HG03175 (cell line): ENCODE measurements at regions not wholly inside any gene's neighbourhood (a gene's known extent, or its start where the extent isn't known, plus 50 kb on each side); places are given as distances from the start of the nearest gene placed in this dataset.
A peak's percentile ranks its signal among the peaks of the same experiment; 100 is the strongest.
"Not testable (repeated sequence)": the region's sequence is repeated elsewhere in the genome, so short reads cannot be mapped to it uniquely, and the experiment has no call there.

ENCODE experiments used
- ATAC-seq: cut with Tn5 transposase; IDR thresholded peaks from one replicate; pipeline ENCODE4 v1.9.1; 2021; ENCODE audit warnings: mild to moderate bottlenecking, moderate library complexity; ENCODE audit not compliant: unreplicated experiment

GRCh38 chr1:190665045-190665444 is 187.4 kb upstream of the BRINP3 start:
- ATAC-seq = no peak

GRCh38 chr1:190667914-190668313 is 190.2 kb upstream of the BRINP3 start:
- ATAC-seq = no peak

GRCh38 chr1:190679044-190679443 is 201.4 kb upstream of the BRINP3 start:
- ATAC-seq = no peak

- ATAC-seq = no peak
These were observed 201.8 kb upstream of the BRINP3 start for GRCh38 chr1:190679454-190679853.

GRCh38 chr1:190679983-190680382 is 202.3 kb upstream of the BRINP3 start:
- ATAC-seq = no peak

- no peak for ATAC-seq
These were observed 208.0 kb upstream of the BRINP3 start for GRCh38 chr1:190685676-190686075.

- ATAC-seq = no peak
These were observed 210.4 kb upstream of the BRINP3 start for GRCh38 chr1:190688096-190688495.

- ATAC-seq = not testable (repeated sequence)
These were observed 220.8 kb upstream of the BRINP3 start for GRCh38 chr1:190698488-190698887.

GRCh38 chr1:190699165-190699564 is 221.5 kb upstream of the BRINP3 start:
- ATAC-seq = no peak

GRCh38 chr1:190708418-190709057 is 230.9 kb upstream of the BRINP3 start:
- no peak for ATAC-seq

- no peak for ATAC-seq
These were observed 233.4 kb upstream of the BRINP3 start for GRCh38 chr1:190711069-190711468.

GRCh38 chr1:190717055-190717454 is 239.4 kb upstream of the BRINP3 start:
- ATAC-seq = no peak

GRCh38 chr1:190736971-190737590 is 259.4 kb upstream of the BRINP3 start:
- ATAC-seq = no peak

- ATAC-seq = no peak
These were observed 260.7 kb upstream of the BRINP3 start for GRCh38 chr1:190738317-190738716.

- ATAC-seq = no peak
These were observed 262.3 kb upstream of the BRINP3 start for GRCh38 chr1:190739926-190740325.

- no peak for ATAC-seq
These were observed 270.0 kb upstream of the BRINP3 start for GRCh38 chr1:190747704-190748103.

GRCh38 chr1:190752131-190752530 is 274.5 kb upstream of the BRINP3 start:
- ATAC-seq = no peak

- no peak for ATAC-seq
These were observed 277.0 kb upstream of the BRINP3 start for GRCh38 chr1:190754666-190755065.

- ATAC-seq = peak; percentile 71
These were observed 282.1 kb upstream of the BRINP3 start for GRCh38 chr1:190759807-190760206.

GRCh38 chr1:190762325-190762724 is 284.7 kb upstream of the BRINP3 start:
- no peak for ATAC-seq

- no peak for ATAC-seq
These were observed 315.2 kb upstream of the BRINP3 start for GRCh38 chr1:190792873-190793272.

GRCh38 chr1:190807629-190808028 is 330.0 kb upstream of the BRINP3 start:
- ATAC-seq = no peak

- no peak for ATAC-seq
These were observed 330.4 kb upstream of the BRINP3 start for GRCh38 chr1:190808035-190808434.
